Mucosa of rectum (tissue), 2 donors: ENCODE measurements at regions not wholly inside any gene's neighbourhood (a gene's known extent, or its start where the extent isn't known, plus 50 kb on each side); places are given as distances from the start of the nearest gene placed in this dataset.

Source experiments
- H3K27ac ChIP-seq, 2 donors: one replicate each; pipeline ENCODE4 v1.7.0; 2013; ENCODE audit warnings: inconsistent platforms in 2 of 2, low read depth in 2 of 2, low read length in 2 of 2
- H3K27me3 ChIP-seq, 2 donors: one replicate each; pipeline ENCODE4 v1.7.0; 2013; ENCODE audit warnings: low read length in 2 of 2; ENCODE audit not compliant: control insufficient read depth in 2 of 2, insufficient read depth in 2 of 2
- H3K36me3 ChIP-seq, 2 donors: one replicate each; pipeline ENCODE4 v1.7.0; 2013; ENCODE audit warnings: low read length in 2 of 2; ENCODE audit not compliant: control insufficient read depth in 2 of 2, insufficient read depth in 2 of 2
- H3K4me1 ChIP-seq, 2 donors: one replicate each; pipeline ENCODE4 v1.7.0; 2013; ENCODE audit warnings: low read length in 2 of 2, mild to moderate bottlenecking in 1 of 2; ENCODE audit not compliant: control insufficient read depth in 2 of 2, insufficient read depth in 2 of 2
- H3K4me3 ChIP-seq, 2 donors: one replicate each; pipeline ENCODE4 v1.7.0; 2013; ENCODE audit warnings: low read length in 2 of 2
- H3K9ac ChIP-seq, 2 donors: one replicate each; pipeline ENCODE4 v1.7.0; 2013; ENCODE audit warnings: low read length in 2 of 2, low read depth in 1 of 2, mild to moderate bottlenecking in 1 of 2
- H3K9me3 ChIP-seq, 2 donors: one replicate each; pipeline ENCODE4 v1.7.0; 2013; ENCODE audit warnings: low read length in 2 of 2; ENCODE audit not compliant: control insufficient read depth in 2 of 2
- donor health status: healthy.
- donor health status: Normal muscosa, but diverticular disease.

- Histone ChIP-seq H3K36me3 (no peaks in the 10 kb centered on the region), H3K27ac (peak overlapping the region; percentile 5 to 39), H3K9ac (peak overlapping the region in 1 of 2 donors; percentile 22)
These were observed 101.4 kb upstream of the PTPN1 start for GRCh38 chr20:50408526-50409364.

GRCh38 chr20:50409495-50409894 lies 100.7 kb upstream of the PTPN1 start:
- H3K4me1 ChIP-seq, result peaks cover 5 to 13% of the 10 kb centered on the region in 2 donors
- H3K36me3 ChIP-seq, result no peaks in the 10 kb centered on the region
- no peak overlapping the region for H3K4me3 ChIP-seq
- H3K27ac ChIP-seq, result peak overlapping the region; percentile 5 to 39
- no peaks in the 10 kb centered on the region for H3K9me3 ChIP-seq
- peak overlapping the region in 1 of 2 donors; percentile 22 for H3K9ac ChIP-seq
- H3K27me3 ChIP-seq, result no peaks in the 10 kb centered on the region

More at GRCh38 chr20:50408526-50409364, 101.4 kb upstream of the PTPN1 start:
- Histone ChIP-seq H3K4me1 (peaks cover 5 to 13% of the 10 kb centered on the region in 2 donors), H3K9me3 (no peaks in the 10 kb centered on the region), H3K27me3 (no peaks in the 10 kb centered on the region), H3K4me3 (no peak overlapping the region)

- H3K4me1 ChIP-seq, result peaks cover 10 to 21% of the 10 kb centered on the region in 2 donors
- no peaks in the 10 kb centered on the region for H3K9me3 ChIP-seq
- no peak overlapping the region for H3K9ac ChIP-seq
- no peak overlapping the region for H3K4me3 ChIP-seq
- H3K36me3 ChIP-seq, result no peaks in the 10 kb centered on the region
- H3K27me3 ChIP-seq, result no peaks in the 10 kb centered on the region
- H3K27ac ChIP-seq, result no peak overlapping the region
These were observed 99.8 kb upstream of the PTPN1 start for GRCh38 chr20:50410343-50410742.

GRCh38 chr20:50412069-50412468 lies 98.1 kb upstream of the PTPN1 start:
- Histone ChIP-seq H3K4me1 (peaks cover 22 to 36% of the 10 kb centered on the region in 2 donors), H3K27ac (peak overlapping the region in 1 of 2 donors; percentile 3), H3K4me3 (no peak overlapping the region), H3K9me3 (no peaks in the 10 kb centered on the region), H3K27me3 (no peaks in the 10 kb centered on the region), H3K36me3 (no peaks in the 10 kb centered on the region), H3K9ac (peak overlapping the region in 1 of 2 donors; percentile 45)

- H3K9me3 ChIP-seq, result no peaks in the 10 kb centered on the region
These were observed 97.7 kb upstream of the PTPN1 start for GRCh38 chr20:50412499-50412898.

GRCh38 chr20:50413088-50413500 lies 97.1 kb upstream of the PTPN1 start:
- H3K36me3 ChIP-seq, result no peaks in the 10 kb centered on the region
- no peak overlapping the region for H3K27ac ChIP-seq
- H3K27me3 ChIP-seq, result no peaks in the 10 kb centered on the region
- H3K9ac ChIP-seq, result no peak overlapping the region
- H3K4me1 ChIP-seq, result peaks cover 22 to 36% of the 10 kb centered on the region in 2 donors
- no peak overlapping the region for H3K4me3 ChIP-seq
- H3K9me3 ChIP-seq, result no peaks in the 10 kb centered on the region

More at GRCh38 chr20:50412499-50412898, 97.7 kb upstream of the PTPN1 start:
- no peaks in the 10 kb centered on the region for H3K27me3 ChIP-seq
- no peak overlapping the region for H3K4me3 ChIP-seq
- no peaks in the 10 kb centered on the region for H3K36me3 ChIP-seq
- H3K4me1 ChIP-seq, result peaks cover 22 to 36% of the 10 kb centered on the region in 2 donors
- peak overlapping the region in 1 of 2 donors; percentile 3 for H3K27ac ChIP-seq
- no peak overlapping the region for H3K9ac ChIP-seq

- H3K4me3 ChIP-seq, result no peak overlapping the region
- peak overlapping the region; percentile 95 to 99 for H3K27ac ChIP-seq
- no peaks in the 10 kb centered on the region for H3K27me3 ChIP-seq
- H3K36me3 ChIP-seq, result no peaks in the 10 kb centered on the region
- H3K9ac ChIP-seq, result peak overlapping the region; percentile 72 to 82
- H3K4me1 ChIP-seq, result peaks cover 22 to 36% of the 10 kb centered on the region in 2 donors
- no peaks in the 10 kb centered on the region for H3K9me3 ChIP-seq
These were observed 95.1 kb upstream of the PTPN1 start for GRCh38 chr20:50415021-50415515.

GRCh38 chr20:50415516-50416268 lies 94.5 kb upstream of the PTPN1 start:
- Histone ChIP-seq H3K4me1 (peaks cover 22 to 36% of the 10 kb centered on the region in 2 donors), H3K27ac (peak overlapping the region; percentile 95 to 99), H3K9me3 (no peaks in the 10 kb centered on the region), H3K27me3 (no peaks in the 10 kb centered on the region), H3K9ac (peak overlapping the region; percentile 72 to 82), H3K36me3 (no peaks in the 10 kb centered on the region), H3K4me3 (peak overlapping the region; percentile 5 to 32)

GRCh38 chr20:50416269-50417022 lies 93.7 kb upstream of the PTPN1 start:
- peak overlapping the region; percentile 95 to 99 for H3K27ac ChIP-seq
- H3K36me3 ChIP-seq, result no peaks in the 10 kb centered on the region
- no peaks in the 10 kb centered on the region for H3K9me3 ChIP-seq
- peak overlapping the region; percentile 68 to 82 for H3K9ac ChIP-seq
- H3K4me1 ChIP-seq, result peaks cover 22 to 36% of the 10 kb centered on the region in 2 donors
- peak overlapping the region; percentile 5 to 32 for H3K4me3 ChIP-seq
- H3K27me3 ChIP-seq, result no peaks in the 10 kb centered on the region
